ENCODE measurements at regions not wholly inside any gene's neighbourhood (a gene's known extent, or its start where the extent isn't known, plus 50 kb on each side); places are given as distances from the start of the nearest gene placed in this dataset.

DNA sequence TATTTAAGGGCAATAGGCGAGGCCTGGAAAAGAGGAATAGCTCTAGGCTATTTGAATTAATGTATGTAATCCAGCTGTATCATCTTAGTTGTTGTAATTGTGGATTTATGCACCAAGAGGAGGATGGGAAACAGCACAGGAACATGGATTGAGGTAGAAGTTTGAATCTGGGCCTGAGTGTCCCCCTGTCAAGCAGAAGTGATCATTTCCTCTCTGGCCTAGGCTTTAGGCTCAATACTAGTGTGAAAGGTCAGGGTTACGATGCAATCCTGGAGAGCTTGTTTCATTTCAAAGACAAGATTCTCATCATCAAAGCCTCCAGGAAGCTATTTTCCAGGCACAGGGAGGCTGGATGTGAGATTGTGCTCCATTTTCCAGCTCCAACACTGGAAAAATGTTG lies 77.9 kb upstream of the HSD17B12 start:
- DNase-seq (ENCODE audit: low read depth in 2 of 3, low spot score in 1 of 3): no peak

DNA sequence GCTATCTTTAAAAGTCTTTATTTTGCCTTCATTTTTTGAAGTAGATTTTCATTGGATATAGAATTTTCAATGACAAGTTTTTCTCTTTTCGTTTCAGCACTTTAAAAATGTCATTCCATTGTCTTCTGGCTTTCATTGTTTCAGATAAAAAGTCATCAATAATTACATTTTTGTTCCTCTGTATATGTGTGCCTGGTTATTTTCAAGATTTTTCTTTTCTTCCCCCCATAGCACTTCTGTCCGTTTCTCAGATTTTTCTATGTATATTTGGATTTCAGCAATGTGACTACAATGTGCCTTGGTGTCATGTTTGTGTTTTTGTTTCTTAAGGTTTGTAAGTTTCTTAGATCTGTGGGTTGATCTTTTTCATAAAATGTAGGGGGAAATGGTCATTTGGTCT lies 66.3 kb upstream of the HSD17B12 start:
- DNase-seq (ENCODE audit: low read depth in 2 of 3, low spot score in 1 of 3): no peak

DNA sequence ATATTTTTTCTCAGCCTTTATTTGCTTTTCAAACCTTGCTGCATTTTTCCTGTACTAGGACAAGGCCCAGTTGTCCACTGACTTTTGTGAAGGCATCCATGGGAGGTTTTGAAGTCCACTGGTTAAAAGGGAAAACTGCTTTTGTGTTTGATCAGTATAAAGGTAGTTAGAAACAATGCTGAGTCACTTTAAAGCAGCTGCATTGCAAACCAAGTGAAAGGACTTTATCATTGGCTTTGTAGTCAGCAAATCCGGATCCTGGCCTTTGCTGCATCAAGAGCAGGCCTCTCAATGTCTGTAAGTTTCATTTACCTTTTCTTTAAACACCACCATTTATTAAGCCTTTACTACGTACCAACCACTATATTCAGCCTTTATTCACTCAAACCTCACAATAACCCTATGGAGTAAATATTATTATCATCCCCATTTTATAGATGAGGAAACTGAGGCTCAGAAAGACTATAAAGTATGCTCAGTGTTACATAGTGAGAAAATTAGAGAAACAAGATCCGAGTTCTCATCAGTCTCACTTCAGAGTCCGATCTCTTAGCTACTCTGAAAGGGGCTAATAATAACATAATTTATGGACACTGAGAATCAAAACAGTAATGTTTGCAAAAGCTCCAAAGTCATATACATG lies 60.6 kb upstream of the HSD17B12 start:
- no peak for DNase-seq (ENCODE audit: low read depth in 2 of 3, low spot score in 1 of 3)

DNA sequence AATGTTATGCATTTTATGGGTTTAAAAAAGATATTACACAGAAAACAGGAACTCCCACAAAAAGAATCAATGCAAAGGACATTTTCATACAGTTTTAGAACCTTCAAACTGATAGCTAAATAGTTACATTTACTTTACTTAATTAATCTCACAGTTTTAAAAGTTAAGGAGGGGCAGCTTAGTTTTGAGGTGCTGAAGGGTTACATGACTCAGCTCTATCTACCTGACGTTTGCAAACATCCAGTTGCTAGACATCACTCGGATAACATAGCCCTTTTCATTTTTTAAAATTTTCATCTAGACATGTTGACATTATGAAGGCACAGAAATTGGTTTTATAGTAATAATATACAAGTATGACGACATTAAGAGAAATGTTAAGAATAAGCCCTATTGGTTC lies 53.7 kb upstream of the HSD17B12 start:
- no peak for DNase-seq (ENCODE audit: low read depth in 2 of 3, low spot score in 1 of 3)

All from stimulated activated CD4-positive, alpha-beta T cell treated with anti-CD3 and anti-CD28 coated beads, Interleukin-12 subunit alpha, Interleukin-12 subunit beta, amount 100 ng/mL, for 48 hours (primary cell).